A673 (cell line): ENCODE measurements at regions not wholly inside any gene's neighbourhood (a gene's known extent, or its start where the extent isn't known, plus 50 kb on each side); places are given as distances from the start of the nearest gene placed in this dataset.
"Not testable (repeated sequence)": the region's sequence is repeated elsewhere in the genome, so short reads cannot be mapped to it uniquely, and the experiment has no call there.

Experiments
- BruUV-seq: library from RNA; stranded (reverse); fragments of 400-500 nt; replicated peaks from 2 replicates; lab custom pipeline; 2021; lab: Mats Ljungman, UMichigan
- CTCF ChIA-PET: fragments of 300-600 bp; sonication (Branson Sonifier 250); formaldehyde crosslinking; loops from one replicate; lab custom pipeline; 2022; ENCODE audit warnings: antibody characterized with exemption; lab: Charles Lee
- POLR2A ChIA-PET: fragments of 300-600 bp; sonication (Branson Sonifier 250); formaldehyde crosslinking; loops from one replicate; lab custom pipeline; 2022; ENCODE audit warnings: antibody characterized with exemption; ENCODE audit not compliant: low non-redundant PET; lab: Charles Lee
- DNase-seq: peaks from one replicate; pipeline ENCODE4 v3.0.0-alpha.2; 2015; ENCODE audit warnings: low spot score
- H3K27ac ChIP-seq: fragments of 200-600 bp; sonication (generic); 2 replicates; pipeline ENCODE4 v1.5.1; 2016; ENCODE audit warnings: mixed run types, low read depth, mild to moderate bottlenecking, mixed read lengths, antibody characterized with exemption, low read length; ENCODE audit not compliant: poor library complexity, severe bottlenecking
- H3K27me3 ChIP-seq: fragments of 200-600 bp; sonication (generic); replicated peaks from 2 replicates; pipeline ENCODE4 v1.6.1; 2017; ENCODE audit warnings: mixed run types, low read depth, mild to moderate bottlenecking, mixed read lengths, antibody characterized with exemption, low read length; ENCODE audit not compliant: insufficient read depth, poor library complexity
- H3K36me3 ChIP-seq: fragments of 200-600 bp; sonication (generic); 2 replicates; pipeline ENCODE4 v1.6.1; 2016; ENCODE audit warnings: mixed run types, mild to moderate bottlenecking, mixed read lengths, antibody characterized with exemption, low read length; ENCODE audit not compliant: insufficient read depth, poor library complexity, severe bottlenecking
- H3K4me1 ChIP-seq: fragments of 200-600 bp; sonication (generic); 2 replicates; pipeline ENCODE4 v1.6.1; 2017; ENCODE audit warnings: mixed run types, mild to moderate bottlenecking, mixed read lengths, antibody characterized with exemption, low read length; ENCODE audit not compliant: insufficient read depth, poor library complexity, severe bottlenecking
- H3K4me3 ChIP-seq: fragments of 200-600 bp; sonication (generic); 2 replicates; pipeline ENCODE4 v1.5.1; 2016; ENCODE audit warnings: low read depth, mixed run types, mild to moderate bottlenecking, mixed read lengths, low read length; ENCODE audit not compliant: poor library complexity, severe bottlenecking
- H3K9me3 ChIP-seq: fragments of 200-600 bp; sonication (generic); 2 replicates; pipeline ENCODE4 v1.6.1; 2016; ENCODE audit warnings: mixed run types, low read depth, mild to moderate bottlenecking, mixed read lengths, antibody characterized with exemption, low read length; ENCODE audit not compliant: poor library complexity, severe bottlenecking
- CTCF ChIP-seq: fragments of 300-800, 200-600 bp; sonication (generic); conservative IDR thresholded peaks from 2 replicates; pipeline ENCODE4 v1.5.1; 2017; ENCODE audit warnings: low read depth, mild to moderate bottlenecking, antibody characterized with exemption, low read length, moderate library complexity, mixed read lengths
- EZH2 ChIP-seq: fragments of 200-600 bp; sonication (generic); IDR thresholded peaks from 2 replicates; pipeline ENCODE4 v1.6.1; 2017; ENCODE audit warnings: borderline replicate concordance, low read depth, mild to moderate bottlenecking, mixed read lengths, antibody characterized with exemption, low read length; ENCODE audit not compliant: poor library complexity, severe bottlenecking
- intact Hi-C: fragments of 100-400 bp; cut with micrococcal nuclease; formaldehyde crosslinking; loops from one replicate; pipeline ENCODE4 v1.10.0; 2022; ENCODE audit not compliant: unreplicated experiment

GRCh38 chr11:115636753-115637527, 132.7 kb upstream of the CADM1 start:
- BruUV-seq = no TSS peak
- H3K4me1 ChIP-seq = no peaks in the 10 kb centered on the region
- no peaks in the 10 kb centered on the region for H3K27me3 ChIP-seq
- no peak for DNase-seq
- intact Hi-C loops = no loop called here
- no peak overlapping the region for H3K27ac ChIP-seq
- CTCF ChIA-PET = no interaction called here
- H3K36me3 ChIP-seq = no peaks in the 10 kb centered on the region
- no peak overlapping the region for H3K4me3 ChIP-seq
- TF ChIP-seq EZH2 (no peak), CTCF (no peak)
- POLR2A ChIA-PET = no interaction called here
- H3K9me3 ChIP-seq = no peaks in the 10 kb centered on the region

- H3K27ac ChIP-seq, intact Hi-C loops, H3K9me3 ChIP-seq, H3K36me3 ChIP-seq, H3K4me1 ChIP-seq, BruUV-seq, H3K4me3 ChIP-seq, POLR2A ChIA-PET, H3K27me3 ChIP-seq, CTCF ChIA-PET, DNase-seq: not testable (repeated sequence)
These were observed 129.8 kb upstream of the CADM1 start for GRCh38 chr11:115633977-115634376.

GRCh38 chr11:115632061-115632460, 127.8 kb upstream of the CADM1 start:
- CTCF ChIA-PET = no interaction called here
- Histone ChIP-seq H3K36me3 (no peaks in the 10 kb centered on the region), H3K27ac (no peak overlapping the region), H3K4me3 (no peak overlapping the region), H3K9me3 (no peaks in the 10 kb centered on the region), H3K4me1 (no peaks in the 10 kb centered on the region), H3K27me3 (no peaks in the 10 kb centered on the region)
- intact Hi-C loops = no loop called here
- DNase-seq = no peak
- POLR2A ChIA-PET = no interaction called here
- no peak for TF ChIP-seq EZH2
- no peak for TF ChIP-seq CTCF
- BruUV-seq = no TSS peak

GRCh38 chr11:115631609-115632008, 127.4 kb upstream of the CADM1 start:
- no peak overlapping the region for H3K4me3 ChIP-seq
- no peaks in the 10 kb centered on the region for H3K36me3 ChIP-seq
- no peak for TF ChIP-seq CTCF
- TF ChIP-seq EZH2 = no peak
- no TSS peak for BruUV-seq
- POLR2A ChIA-PET = no interaction called here
- DNase-seq = no peak
- H3K9me3 ChIP-seq = no peaks in the 10 kb centered on the region
- intact Hi-C loops = no loop called here
- H3K4me1 ChIP-seq = no peaks in the 10 kb centered on the region
- no peaks in the 10 kb centered on the region for H3K27me3 ChIP-seq
- H3K27ac ChIP-seq = no peak overlapping the region
- CTCF ChIA-PET = no interaction called here
